Duodenal mucosa (tissue), 2 donors: ENCODE measurements at regions not wholly inside any gene's neighbourhood (a gene's known extent, or its start where the extent isn't known, plus 50 kb on each side); places are given as distances from the start of the nearest gene placed in this dataset.

ENCODE experiments used
- H3K27ac ChIP-seq: one replicate; pipeline ENCODE4 v1.7.0; 2013; ENCODE audit warnings: low read depth, low read length
- H3K27me3 ChIP-seq, 2 donors: one replicate each; pipeline ENCODE4 v1.7.0; 2013; ENCODE audit warnings: low read length in 2 of 2, control low read depth in 1 of 2; ENCODE audit not compliant: insufficient read depth in 2 of 2, control insufficient read depth in 1 of 2
- H3K36me3 ChIP-seq, 2 donors: one replicate each; pipeline ENCODE4 v1.7.0; 2013; ENCODE audit warnings: low read length in 2 of 2, control low read depth in 1 of 2; ENCODE audit not compliant: insufficient read depth in 2 of 2, control insufficient read depth in 1 of 2
- H3K4me1 ChIP-seq, 2 donors: one replicate each; pipeline ENCODE4 v1.7.0; 2013; ENCODE audit warnings: low read length in 2 of 2, control low read depth in 1 of 2; ENCODE audit not compliant: insufficient read depth in 2 of 2, control insufficient read depth in 1 of 2
- H3K4me3 ChIP-seq, 2 donors: one replicate each; pipeline ENCODE4 v1.7.0; 2013; ENCODE audit warnings: low read length in 2 of 2, low read depth in 1 of 2
- H3K9ac ChIP-seq, 2 donors: one replicate each; pipeline ENCODE4 v1.7.0; 2013; ENCODE audit warnings: low read length in 2 of 2, low read depth in 1 of 2
- H3K9me3 ChIP-seq, 2 donors: one replicate each; pipeline ENCODE4 v1.7.0; 2013; ENCODE audit warnings: low read length in 2 of 2, control low read depth in 1 of 2; ENCODE audit not compliant: control insufficient read depth in 1 of 2

DNA sequence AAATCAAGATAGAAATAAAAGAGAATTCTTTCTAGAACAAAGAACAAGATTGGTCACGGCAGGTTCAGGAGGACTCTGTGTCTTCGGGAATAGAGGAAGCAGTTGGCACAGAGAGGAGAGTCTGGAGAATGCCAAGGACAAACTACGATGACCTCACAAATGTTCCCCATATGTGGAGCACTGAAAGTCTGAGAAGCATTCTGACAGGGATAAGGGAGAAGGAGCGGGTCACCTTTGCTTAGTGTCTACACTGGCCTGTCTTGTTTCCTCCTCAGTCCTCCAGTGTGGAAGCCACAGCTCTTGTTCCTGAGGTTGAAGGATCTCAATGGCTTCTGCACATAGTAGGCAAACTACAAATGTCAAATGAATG is 338.8 kb downstream of the MYCN start:
- Histone ChIP-seq H3K9me3 (no peaks in the 10 kb centered on the region), H3K27me3 (no peaks in the 10 kb centered on the region), H3K4me1 (no peaks in the 10 kb centered on the region), H3K36me3 (no peaks in the 10 kb centered on the region), H3K27ac (no peak overlapping the region), H3K4me3 (no peak overlapping the region), H3K9ac (no peak overlapping the region)

DNA sequence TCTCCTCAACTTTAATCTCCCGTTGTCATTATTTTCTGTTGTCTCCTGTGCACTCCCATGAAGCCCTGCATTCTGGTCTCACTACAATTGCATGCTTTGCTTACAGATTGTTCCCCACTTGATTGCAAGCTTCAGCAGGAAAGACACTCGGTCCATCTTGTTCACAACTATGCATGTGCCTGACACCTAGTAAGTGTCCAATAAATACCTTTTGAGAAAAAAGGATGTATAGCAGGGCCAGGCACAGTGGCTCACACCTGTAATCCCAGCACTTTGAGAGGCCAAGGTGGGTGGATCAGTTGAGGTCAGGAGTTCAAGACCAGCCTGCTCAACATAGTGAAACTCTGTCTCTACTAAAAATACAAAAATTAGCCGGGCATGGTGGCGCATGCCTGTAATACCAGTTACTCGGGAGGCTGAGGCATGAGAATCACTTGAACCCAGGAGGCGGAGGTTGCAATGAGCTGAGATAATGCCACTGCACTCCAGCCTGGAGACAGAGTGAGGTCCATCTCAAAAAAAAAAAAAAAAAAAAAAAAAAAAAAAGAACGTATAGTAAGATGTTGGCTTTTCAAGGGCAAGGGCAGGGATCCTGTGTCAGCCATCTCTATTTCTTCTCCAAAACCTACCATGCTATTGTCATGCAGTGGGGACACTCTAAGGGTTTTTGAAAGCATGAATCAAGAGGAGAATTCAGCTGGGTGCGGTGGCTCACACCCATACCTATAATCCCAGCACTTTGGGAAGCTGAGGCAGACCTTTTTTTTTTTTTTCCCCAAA is 338.3 kb downstream of the MYCN start:
- Histone ChIP-seq H3K36me3 (no peaks in the 10 kb centered on the region), H3K9me3 (no peaks in the 10 kb centered on the region), H3K27ac (no peak overlapping the region), H3K4me1 (no peaks in the 10 kb centered on the region), H3K27me3 (no peaks in the 10 kb centered on the region), H3K4me3 (no peak overlapping the region), H3K9ac (no peak overlapping the region)

DNA sequence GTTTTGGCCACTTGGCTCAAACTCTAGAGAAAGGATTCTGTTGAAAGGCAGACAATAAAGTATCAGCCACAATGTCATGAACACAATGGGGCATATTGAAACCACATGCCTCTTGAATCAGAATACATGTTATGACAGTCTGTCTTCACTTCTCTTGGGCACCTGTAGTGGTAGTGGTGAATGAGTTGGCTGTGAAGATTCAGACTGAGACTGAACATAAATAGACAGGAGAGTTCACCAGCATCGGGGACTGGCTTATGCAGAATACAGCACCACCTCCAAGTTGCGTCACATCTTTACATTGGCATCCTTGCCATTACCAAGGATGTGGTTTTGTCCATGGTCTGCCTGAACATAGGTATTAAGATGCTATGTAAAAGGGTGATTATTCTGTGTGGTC is 336.8 kb downstream of the MYCN start:
- Histone ChIP-seq H3K27ac (no peak overlapping the region), H3K36me3 (no peaks in the 10 kb centered on the region), H3K9me3 (no peaks in the 10 kb centered on the region), H3K27me3 (no peaks in the 10 kb centered on the region), H3K4me1 (no peaks in the 10 kb centered on the region), H3K4me3 (no peak overlapping the region), H3K9ac (no peak overlapping the region)

DNA sequence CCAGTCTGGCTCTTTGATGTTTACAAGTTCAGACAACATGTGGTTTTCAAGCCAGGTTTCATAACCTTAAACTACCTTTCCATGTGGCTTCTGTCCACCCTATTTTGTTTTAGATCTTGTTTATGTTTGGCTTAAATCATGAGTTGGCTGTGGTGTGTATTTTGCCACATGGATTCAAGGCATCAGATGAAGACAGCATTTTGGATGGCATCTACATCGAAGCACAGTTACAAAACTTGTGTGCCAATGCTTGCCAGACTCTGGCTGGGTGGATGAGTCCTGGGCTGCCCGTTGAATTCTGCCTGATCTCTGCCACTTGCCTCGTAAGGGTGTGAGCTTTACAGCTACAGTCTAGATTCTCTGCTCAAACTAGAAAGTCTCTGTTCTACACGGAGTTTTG is 335.3 kb downstream of the MYCN start:
- Histone ChIP-seq H3K4me3 (no peak overlapping the region), H3K9me3 (no peaks in the 10 kb centered on the region), H3K27ac (no peak overlapping the region), H3K4me1 (no peaks in the 10 kb centered on the region), H3K36me3 (no peaks in the 10 kb centered on the region), H3K27me3 (no peaks in the 10 kb centered on the region), H3K9ac (no peak overlapping the region)

DNA sequence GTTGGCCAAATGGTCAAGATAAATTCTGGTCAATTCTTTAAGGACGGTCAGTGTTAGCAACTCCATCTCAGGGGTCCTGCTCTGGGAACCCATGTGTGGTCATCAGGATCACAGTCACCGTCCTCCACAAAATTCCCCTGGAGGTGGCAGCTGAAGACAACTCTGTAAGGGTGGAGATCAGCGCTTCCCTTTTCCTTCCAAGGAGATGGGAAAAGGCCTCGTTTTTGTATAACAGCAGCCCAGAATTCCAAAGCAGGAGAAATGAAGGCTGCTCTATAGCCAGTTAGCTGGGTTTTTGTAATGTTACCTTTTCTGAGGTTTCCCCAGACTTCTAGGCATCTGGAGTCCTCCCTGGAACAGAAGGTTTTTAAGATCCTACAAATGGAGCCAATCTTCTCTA is 334.8 kb downstream of the MYCN start:
- Histone ChIP-seq H3K9ac (no peak overlapping the region), H3K36me3 (no peaks in the 10 kb centered on the region), H3K9me3 (no peaks in the 10 kb centered on the region), H3K27ac (no peak overlapping the region), H3K27me3 (no peaks in the 10 kb centered on the region), H3K4me3 (no peak overlapping the region), H3K4me1 (no peaks in the 10 kb centered on the region)

DNA sequence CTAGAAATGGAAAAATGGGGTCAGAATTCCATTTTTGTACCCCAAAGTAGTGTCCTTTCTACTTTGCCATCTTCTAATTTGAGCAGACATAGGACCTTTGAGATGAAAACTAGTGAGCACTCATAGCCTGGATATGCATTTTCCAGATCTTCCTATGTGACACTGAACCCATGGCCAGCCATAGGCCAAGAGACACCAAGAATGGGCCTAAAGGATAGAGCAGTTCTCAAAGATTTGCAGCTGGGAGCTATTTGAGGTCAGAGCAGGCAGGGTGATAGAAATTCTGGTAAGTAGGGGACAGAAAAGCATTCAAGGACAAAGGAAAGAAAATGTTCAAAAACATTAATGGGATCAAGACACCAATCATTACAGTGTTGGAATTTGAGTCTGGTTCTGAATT is 332.8 kb downstream of the MYCN start:
- Histone ChIP-seq H3K9me3 (no peaks in the 10 kb centered on the region), H3K27ac (no peak overlapping the region), H3K4me3 (no peak overlapping the region), H3K27me3 (no peaks in the 10 kb centered on the region), H3K4me1 (no peaks in the 10 kb centered on the region), H3K36me3 (no peaks in the 10 kb centered on the region), H3K9ac (no peak overlapping the region)

DNA sequence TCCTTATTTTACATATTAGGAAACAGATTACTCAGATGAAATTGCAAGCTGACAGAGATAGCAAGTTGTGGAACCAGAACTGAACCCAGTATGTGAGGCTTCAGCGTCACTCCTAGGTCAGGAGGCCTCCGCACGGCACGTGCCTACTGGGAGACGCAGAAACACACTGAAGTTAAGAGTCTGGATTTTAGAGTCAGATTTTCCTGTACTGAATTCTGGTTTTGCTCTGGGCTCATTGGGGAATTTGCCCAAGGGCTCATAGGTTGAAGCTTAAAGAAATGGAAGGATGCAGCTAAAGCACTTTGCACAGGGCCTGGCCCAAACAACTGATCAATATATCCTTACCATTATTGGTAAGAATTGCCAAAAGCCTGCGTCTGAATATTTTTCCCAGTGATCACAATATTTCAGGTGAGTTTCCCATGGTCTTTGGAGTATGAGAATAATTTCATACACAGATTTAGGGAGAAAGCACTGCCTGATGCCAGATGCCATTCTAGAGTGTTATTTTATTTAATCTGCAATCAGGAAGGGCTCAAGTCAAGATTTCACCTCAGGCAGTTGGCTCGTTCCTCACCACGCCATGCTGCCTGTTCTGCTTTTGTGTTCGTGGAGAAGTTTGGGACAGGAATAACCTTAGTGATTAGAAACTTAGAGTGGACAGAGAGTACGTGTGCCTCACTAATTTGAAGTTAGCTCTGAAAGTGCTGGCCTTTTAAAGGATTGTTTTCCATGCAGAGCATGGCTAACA is 331.9 kb downstream of the MYCN start:
- no peaks in the 10 kb centered on the region for H3K36me3 ChIP-seq
- no peaks in the 10 kb centered on the region for H3K4me1 ChIP-seq
- no peak overlapping the region for H3K27ac ChIP-seq
- no peak overlapping the region for H3K9ac ChIP-seq
- no peak overlapping the region for H3K4me3 ChIP-seq
- H3K9me3 ChIP-seq, result no peaks in the 10 kb centered on the region
- H3K27me3 ChIP-seq, result no peaks in the 10 kb centered on the region

DNA sequence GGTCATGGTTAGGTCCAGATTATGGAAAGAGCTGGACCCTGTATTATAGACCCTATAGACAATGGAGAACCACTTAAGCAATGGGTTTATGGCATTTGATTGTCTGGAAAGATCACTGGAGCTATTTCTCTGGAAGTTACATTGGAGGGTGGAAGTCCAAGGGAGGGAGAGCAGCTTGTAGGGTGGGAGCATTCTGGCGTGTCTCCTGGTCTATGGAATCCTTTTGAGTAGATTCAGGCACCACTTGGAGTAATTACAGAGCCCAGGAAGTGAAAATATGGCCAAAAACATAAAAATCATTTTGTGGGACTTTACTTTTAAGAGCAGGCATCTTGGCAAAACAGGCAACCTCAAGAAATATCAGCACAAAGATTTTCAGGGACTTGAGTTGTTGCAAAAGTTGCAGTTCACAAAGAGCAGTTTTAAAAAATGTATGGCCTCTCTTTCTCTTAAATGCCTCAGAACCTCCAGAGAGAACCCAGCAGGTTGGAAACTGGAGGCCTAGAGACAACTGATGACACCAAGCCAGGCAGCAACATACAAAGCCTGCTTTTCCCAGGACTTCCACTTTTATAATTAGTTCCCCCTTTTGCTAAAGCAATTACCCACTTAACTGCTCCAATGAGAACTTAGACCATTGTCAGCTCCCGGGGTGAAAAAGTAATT is 331.0 kb downstream of the MYCN start:
- Histone ChIP-seq H3K9ac (no peak overlapping the region), H3K9me3 (no peaks in the 10 kb centered on the region), H3K27me3 (no peaks in the 10 kb centered on the region), H3K27ac (no peak overlapping the region), H3K36me3 (no peaks in the 10 kb centered on the region), H3K4me3 (no peak overlapping the region), H3K4me1 (no peaks in the 10 kb centered on the region)

DNA sequence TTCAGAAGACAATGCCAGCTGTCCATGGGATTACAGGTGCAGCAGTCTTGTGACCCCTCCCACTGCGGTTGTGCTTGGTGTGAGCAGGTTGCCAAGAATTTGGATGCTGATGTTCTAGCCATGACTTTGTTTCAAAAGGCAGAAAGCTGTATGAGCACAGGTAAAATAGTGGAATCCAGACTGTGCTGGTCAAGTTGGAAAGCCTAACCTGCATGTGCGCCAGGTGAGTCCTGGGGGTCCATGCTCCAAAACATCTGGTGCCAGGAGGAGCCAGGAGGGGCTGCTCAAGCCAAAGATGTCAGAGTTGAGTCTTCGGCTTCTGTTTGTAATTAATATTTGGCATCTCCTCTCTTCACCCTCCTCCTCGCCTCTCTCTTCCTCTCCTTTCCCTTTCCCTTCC is 330.1 kb downstream of the MYCN start:
- Histone ChIP-seq H3K9ac (no peak overlapping the region), H3K4me3 (no peak overlapping the region), H3K27ac (no peak overlapping the region), H3K4me1 (no peaks in the 10 kb centered on the region), H3K27me3 (no peaks in the 10 kb centered on the region), H3K9me3 (no peaks in the 10 kb centered on the region), H3K36me3 (no peaks in the 10 kb centered on the region)

DNA sequence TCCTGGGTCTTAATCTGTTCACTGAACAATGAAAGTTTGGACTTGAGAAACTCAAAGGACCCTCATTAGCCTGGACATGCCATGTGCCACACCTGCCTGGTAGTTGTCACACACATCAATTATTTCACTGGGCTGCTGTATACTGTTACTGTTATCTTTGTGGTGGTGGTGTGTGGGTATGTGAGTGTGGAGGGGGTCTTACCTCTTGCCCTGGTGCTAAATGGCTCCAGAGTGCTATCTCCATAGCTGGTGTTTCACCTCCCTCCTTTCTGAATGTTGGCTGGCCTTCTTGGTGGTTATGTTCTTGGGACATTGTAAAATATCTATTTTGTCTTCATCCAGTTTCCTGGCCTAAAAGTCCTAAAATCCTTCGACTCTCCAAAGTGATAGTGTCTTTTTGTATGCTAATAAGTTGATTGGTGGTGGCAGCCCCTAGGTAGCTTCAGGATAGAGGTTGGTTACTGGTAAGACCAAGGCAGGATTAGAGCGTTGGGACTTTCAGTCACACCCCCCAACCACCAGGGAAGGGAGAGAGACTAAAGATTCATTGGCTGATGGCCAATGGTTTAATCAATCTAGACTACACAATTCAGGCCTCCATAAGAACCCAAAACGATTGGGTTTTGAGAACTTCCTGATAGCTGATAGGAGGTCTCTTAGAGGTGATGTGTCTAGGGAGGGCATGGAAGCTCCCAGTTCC is 328.1 kb downstream of the MYCN start:
- Histone ChIP-seq H3K9me3 (no peaks in the 10 kb centered on the region), H3K27me3 (no peaks in the 10 kb centered on the region), H3K9ac (no peak overlapping the region), H3K4me3 (no peak overlapping the region), H3K27ac (no peak overlapping the region), H3K4me1 (no peaks in the 10 kb centered on the region), H3K36me3 (no peaks in the 10 kb centered on the region)
